Activated T-helper 1 cell treated with anti-CD3 and anti-CD28 coated beads, Interleukin-2, amount 50 U/mL, for 16 hours (primary cell): ENCODE measurements at regions not wholly inside any gene's neighbourhood (a gene's known extent, or its start where the extent isn't known, plus 50 kb on each side); places are given as distances from the start of the nearest gene placed in this dataset.

ENCODE experiments used
- DNase-seq, 2 donors: peaks; one replicate each; pipeline ENCODE4 v3.0.0-alpha.2; 2020; ENCODE audit warnings: low read depth in 1 of 2, low spot score in 1 of 2

DNA sequence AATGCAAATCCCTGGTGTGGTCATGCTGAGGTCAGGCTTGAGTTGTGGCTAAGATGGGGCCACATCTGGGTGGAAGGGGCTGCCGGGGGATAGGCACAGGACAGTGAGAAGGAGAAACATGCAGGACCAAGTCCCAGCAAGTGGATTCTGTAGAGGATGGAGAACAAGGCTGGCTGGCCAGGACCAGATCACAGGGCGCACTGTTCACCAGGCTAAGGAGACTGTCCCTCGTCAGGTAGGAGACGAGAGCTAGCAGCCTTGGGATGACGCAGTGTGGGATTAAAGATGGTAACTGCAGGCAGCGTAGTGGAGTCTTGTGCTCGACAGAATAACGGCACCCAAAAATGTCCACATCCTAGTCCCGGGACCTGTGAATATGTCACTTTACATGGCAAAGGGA is 336.1 kb downstream of the BCL11B start:
- no peak for DNase-seq

DNA sequence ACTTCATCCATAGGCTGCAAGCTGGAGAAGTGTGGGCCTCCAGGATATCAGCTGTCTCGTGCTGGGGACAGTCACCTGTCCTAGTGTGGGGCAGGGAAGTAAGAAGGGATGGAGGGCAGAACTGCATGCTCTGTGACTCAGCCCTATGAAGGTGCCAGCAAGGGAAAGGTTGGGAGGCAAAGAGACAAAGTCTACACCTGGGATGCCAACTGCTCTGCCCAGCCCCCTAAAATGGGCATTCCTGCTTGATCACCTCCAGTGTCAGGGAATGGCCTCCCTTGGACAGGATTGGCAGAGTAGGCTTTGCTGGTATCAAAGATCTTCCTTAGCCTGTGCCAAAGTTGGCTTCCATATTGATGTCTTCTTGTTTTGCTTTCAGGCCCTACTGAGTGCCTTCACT is 335.0 kb downstream of the BCL11B start:
- DNase-seq = no peak

DNA sequence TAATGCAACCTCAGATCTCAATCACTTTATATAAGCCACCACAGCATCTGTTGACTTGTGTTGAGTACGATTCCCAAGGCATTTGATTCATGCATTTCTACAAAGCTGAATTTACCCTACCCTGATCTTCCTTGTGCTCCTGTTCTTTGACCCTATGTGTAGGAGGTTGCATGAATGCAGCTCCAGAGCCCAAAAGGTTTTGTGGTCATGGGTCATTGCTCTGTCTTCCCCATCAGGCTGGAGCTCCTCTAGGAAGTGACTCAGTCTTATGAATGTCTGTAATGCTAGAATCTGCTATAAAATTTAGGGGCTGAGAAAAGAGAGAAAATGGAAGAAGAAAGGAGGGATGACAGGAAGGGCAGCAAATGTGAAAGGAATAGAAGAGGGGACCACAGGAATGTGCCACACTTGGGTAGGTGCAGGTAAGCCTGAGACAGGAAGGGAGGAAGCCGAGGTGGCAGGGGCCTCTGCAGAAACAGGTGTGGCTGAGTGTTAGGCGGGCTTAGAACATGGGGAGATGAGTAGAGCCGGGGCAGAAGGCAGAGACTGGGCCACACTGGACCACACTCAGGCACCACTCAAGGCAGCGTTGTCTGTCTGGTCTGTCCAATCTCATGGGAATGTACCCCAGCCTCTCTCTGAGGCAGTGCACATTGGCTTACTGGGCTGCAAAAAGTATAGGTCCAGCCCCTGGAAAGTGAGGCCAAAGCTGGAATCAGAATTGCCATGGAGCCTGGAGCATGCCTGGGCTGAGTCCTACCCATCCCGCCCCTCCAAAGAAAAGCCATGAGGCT is 334.1 kb downstream of the BCL11B start:
- DNase-seq = no peak

DNA sequence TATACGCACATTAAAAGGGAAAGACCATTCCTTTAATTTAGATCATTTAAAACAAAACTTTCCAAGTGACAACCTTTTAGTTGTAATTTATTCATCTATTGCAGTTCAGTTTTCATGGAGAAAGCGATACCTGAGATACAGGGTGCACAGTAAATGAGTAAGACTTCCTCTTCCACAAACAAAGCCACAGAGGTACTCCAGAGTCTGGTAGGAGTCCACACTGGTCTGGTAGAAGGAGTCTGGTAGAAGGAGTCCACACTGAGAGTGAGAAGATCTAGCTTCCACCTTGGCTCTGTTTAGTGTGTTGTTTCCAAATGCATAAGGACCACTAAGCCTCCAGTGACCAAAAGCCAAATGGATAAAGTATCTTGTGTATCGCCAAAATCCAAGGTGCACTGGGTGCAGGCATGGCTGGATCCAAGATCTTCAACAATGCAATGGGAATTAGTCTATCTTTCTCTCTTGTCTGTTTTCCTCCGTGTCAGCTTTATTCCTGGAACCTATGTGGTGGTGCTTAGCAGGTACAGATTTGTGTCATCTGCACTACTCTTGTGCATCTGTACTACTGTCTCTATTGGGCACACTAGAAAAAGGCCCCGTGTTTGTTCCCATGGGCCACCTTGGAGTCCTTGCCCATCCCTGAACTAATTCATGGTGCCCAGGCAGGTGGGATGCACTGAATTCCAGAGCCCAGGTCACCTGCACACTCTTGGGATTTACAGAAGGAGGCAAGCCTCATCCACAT is 331.1 kb downstream of the BCL11B start:
- DNase-seq = no peak

DNA sequence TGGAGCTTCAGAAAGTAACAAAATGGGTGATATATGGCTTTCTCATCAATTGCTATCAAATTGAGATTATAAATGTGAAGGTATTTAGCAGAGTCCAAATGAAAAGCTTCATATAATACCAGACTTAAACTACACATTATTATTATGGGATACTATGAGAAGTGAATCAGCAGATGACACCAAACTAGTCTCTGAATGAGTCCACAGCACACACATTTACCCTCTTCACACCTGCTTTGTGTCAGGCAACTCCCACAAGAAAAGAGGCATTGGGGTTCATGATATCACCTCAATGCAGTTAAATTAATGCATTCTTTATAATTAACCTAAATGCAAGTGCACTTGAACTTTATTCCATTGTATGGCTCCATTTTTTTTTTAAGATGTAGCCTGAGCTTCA is 330.5 kb downstream of the BCL11B start:
- DNase-seq = no peak

DNA sequence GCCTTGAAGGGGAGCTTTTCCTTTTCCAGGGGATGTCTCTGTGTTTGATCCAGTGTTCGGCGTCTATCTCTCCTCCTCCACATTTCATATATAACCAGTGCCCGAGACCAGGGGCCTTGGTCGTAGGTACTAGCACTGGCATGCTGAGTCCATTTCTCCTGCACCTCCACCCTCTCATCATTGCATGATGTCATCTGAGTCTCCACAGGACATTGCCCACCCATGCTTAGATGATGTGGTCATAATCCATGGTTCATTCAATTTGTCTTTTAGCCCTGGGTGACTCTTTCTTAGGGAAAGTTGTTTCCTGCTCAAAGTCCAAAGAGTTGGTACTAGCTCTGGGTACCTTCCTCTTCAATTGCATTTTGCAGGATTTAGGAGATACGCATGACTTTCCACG is 328.1 kb downstream of the BCL11B start:
- DNase-seq = no peak

DNA sequence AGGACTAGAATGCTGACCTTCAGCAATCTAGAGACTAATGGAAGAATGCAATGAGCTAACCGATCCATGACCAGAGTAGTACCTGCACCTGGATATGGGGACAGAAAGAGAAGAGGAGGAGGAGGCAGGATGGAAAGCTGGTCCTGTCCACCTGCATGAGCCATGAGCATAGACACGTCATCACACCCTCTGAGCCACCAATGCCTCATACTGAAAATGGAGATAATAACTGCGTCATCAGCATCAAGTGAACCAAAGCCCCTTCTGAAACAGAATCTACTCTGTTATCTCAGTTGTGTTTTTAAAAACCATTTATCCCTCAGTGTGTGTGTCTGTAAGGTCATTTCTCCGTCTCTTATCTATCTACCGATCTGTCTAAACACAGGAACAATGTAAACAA is 327.0 kb downstream of the BCL11B start:
- no peak for DNase-seq

DNA sequence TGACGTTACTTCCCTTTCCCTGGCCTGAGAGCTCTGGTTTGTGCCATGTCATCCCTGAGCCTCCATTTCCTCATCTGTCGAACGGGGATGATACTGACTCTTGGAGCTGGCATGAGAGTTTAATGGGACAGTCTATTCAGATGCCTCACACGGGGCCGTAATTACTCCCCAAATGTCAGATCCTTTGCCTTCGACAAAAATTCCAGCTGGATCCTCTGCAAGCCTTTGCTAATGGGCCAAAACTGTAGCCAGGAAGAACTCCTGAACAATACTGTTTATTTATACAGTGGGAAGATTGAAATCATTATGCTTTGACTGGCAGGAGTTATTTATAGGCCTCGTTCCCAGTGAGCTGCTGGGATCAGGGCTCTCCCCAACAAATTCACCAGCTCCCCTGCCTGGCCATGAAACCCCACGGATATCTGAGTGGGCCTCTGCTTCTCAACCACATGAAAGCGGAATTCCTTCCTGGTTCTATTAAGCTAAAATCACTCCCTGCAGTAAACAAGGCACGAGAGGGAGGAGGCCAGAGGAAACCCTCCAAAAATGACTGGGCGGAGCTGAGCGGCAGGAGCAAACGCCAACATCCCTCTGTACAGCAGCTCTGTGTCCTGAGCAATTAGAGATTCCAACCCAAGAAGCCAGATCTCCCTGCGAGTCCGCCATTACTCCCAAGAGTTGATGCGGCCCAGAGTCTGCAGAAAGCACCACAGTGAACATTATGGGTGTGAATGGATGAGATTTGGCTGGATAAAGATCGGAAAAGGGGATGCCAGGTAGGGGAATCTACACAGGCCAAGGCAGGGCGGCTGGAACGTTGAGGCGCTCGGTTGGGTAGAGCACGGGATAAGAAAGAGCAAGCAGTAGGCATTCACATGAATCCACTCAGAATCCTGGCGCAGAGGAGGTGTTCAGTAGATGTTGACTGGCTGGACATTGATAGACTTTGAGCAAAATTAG is 326.1 kb downstream of the BCL11B start:
- DNase-seq = no peak

DNA sequence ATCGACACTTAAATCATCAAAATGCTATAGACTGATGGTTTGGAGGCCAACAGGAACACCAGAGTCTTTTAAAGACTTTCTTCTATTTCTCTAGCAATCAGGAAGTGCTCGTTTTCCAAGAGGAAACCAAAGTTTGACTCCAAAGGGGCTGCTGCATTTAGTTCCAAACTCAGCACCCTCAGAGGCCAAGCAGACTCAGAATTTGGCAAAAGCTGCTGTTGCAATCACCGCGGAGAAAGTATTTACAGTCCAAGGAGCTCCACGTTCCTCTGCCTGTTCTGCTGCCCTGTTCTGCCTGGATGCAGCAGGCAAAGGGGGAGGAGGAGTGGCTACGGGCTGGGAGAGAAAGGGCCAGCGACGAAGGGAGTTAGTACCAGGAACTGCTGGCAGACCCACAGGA is 325.1 kb downstream of the BCL11B start:
- DNase-seq = no peak

DNA sequence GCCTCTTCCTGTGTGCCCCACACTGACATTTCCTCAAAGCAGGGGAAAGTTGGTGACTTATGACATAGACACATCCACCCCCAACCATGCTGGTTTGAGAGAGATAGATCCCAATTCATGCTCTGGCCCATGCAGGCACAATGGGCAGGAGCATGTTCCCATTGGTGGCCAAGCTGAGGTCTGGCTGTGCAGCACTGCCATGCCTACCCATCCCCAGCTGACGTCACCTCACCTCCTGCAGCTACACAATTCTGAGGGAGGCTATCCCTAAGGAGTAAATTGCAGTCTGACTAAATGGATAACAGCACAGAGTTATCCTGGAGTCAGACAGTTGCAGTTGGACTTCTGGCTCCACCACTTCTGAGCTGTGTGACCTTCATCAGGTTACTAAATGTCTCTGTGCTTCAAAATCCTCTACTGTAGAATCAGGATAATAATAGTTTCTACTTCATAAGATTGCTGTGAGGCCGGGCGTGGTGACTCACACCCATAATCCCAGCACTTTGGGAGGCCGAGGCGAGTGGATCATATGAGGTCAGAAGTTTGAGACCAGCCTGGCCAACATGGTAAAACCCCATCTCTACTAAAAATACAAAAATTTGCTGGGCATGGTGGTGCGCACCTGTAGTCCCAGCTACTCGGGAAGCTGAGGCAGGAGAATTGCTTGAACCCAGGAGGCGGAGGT is 323.9 kb downstream of the BCL11B start:
- DNase-seq = no peak

DNA sequence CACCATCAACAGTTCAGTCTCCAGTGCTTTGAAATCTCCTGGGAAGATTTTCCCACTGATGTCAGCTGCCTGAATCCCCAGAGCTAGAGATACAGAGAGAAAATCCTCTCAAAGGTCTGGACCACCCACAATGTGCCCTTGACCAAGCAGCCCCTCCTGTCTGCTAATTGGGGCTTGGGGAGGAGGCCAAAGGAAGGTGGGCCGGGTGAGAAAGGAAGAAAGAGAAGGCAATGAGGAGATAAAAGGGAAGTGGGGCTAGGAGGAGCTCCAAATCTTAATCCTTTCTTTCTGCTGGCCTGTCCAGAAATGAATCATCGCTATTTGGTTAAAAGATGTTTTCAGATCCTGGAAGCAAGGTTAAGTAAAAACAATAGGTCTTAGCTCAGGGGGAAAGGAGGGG is 322.9 kb downstream of the BCL11B start:
- DNase-seq = no peak

DNA sequence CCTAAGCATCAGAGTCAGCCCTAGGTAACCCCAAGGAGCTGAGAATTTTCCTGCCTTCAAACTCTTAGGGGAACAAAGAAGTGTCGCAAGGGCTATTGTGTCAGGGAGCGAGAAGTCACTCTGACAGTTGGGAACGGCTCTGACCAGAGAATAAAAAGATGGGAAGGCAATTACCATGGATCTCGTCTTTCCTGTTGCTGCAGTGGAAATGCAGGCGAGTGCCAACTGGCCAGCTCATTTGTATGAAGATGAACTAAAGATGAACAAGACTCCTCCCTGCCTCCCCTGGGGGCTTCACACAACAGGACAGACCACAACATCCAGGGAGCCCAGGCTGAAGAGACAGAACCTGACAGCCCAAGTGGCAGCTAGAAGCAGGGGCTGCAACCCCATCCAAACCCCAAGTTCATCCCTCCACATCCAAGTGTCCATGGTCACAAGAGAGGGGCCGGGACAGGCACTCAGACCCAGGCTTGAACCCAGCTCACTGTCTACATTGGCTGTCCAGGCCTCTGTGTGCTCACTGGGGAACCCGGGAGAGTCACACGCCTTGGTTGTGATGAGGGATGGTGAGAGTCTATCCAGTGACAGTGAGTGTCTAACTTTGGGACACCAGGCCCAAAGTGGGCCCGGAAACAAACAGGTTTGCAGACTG is 322.4 kb downstream of the BCL11B start:
- no peak for DNase-seq

DNA sequence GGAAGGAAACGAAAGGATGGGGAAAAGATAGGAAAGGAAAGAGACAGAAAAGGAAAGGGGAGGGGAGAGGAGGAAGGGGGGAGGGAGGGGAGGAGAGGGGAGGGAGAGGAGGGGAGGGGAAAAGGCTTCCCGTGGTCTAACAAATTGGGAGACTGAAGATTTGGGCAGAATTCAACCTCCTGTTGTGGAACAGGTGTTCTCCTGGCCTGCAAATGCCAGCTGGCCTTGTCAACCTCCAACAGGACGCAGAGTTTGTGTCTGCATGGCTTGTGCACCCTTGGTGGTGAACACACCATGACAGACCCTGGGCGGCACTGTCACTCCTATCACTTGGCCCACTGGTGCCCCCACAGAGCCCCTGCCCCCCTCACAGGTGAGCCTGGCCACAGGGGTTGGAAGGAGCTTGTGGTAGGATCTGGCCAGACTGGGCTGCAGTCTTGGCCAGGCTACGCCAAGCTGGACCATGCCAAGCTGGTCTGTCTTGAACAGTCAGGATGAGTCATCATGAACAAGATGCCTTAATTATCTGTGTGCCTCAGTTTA is 321.6 kb downstream of the BCL11B start:
- DNase-seq = no peak

DNA sequence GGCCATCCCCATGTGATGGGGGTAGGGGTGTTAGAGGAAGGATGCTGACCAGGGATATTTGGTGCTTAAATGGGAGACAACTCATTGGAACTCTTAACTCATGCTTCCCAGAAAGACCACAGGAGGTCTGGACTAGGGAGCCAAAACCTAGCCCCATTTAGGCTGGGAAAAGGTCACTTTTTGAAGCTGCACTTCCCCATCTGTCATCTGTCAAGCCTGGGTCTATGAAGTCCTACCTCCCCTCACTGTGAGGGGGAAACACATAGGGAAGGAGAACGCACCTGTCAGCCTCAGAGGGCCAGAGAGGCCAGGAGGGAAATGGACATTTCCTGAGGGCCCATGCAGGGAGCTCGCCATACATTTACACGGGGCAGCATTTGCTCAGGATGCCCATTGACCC is 321.0 kb downstream of the BCL11B start:
- DNase-seq = no peak

DNA sequence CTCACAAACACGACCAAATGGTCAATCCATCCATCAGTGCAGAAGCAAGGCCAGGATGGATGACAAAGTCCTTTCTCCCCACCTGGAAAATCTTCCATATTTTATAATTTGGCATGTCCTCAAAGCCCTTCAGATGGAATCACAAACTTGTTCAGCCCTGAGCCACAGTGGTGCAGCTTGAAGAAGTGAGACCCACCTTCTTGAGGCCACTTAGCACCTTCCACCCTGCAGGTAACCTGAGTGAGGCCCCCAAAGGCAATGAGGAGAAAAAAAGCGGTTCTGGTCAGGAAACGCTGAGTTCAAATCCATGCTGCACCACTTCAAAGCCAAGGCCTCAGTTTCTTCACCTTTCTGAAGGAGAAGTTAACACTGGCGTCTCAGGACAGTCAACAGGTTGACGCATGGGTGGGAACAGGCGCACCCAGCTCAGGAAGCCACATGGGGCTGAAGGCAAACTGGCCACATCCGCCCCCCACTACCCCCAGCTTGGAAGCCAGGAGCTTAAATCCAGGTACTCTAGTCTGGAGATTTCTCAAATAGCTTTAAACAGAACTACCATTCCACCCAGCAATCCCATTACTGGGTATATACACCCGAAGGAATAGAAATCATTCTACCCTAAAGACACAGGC is 320.4 kb downstream of the BCL11B start:
- DNase-seq = no peak

DNA sequence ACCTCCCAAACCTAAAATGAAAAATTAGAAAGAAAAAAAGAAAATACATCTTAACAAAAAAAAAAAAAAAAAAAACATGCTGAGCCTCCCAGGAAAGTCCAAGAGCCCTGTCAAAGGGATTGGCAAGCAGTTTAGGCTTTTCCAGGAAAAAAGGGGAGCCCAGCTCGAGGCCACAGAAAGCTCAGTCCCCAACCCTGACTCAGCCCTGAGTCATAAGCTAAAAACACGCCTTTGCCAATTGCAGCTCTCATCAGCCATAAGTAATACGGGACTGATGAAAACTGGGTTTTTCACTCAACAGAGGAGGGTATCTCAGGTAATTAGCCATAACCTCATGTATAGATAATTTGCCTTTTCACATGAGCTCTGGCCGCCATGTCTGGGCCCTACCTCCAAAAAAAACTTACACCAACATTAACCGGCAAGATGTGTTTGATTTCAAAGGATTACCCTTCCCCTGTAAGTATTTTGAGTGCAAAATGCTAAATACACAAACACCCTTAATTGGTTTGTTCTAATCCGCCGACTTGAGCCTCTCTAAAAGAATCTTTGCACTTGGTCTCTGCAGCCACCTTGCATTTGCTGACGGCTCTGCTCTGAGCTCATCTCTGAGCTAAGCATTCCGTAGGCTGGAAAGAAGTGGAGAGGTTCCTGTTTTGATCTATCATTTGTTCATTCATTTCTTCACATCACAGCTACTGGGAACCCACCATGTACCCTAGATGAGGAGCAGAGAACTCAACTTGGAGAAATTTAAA is 319.2 kb downstream of the BCL11B start:
- no peak for DNase-seq

DNA sequence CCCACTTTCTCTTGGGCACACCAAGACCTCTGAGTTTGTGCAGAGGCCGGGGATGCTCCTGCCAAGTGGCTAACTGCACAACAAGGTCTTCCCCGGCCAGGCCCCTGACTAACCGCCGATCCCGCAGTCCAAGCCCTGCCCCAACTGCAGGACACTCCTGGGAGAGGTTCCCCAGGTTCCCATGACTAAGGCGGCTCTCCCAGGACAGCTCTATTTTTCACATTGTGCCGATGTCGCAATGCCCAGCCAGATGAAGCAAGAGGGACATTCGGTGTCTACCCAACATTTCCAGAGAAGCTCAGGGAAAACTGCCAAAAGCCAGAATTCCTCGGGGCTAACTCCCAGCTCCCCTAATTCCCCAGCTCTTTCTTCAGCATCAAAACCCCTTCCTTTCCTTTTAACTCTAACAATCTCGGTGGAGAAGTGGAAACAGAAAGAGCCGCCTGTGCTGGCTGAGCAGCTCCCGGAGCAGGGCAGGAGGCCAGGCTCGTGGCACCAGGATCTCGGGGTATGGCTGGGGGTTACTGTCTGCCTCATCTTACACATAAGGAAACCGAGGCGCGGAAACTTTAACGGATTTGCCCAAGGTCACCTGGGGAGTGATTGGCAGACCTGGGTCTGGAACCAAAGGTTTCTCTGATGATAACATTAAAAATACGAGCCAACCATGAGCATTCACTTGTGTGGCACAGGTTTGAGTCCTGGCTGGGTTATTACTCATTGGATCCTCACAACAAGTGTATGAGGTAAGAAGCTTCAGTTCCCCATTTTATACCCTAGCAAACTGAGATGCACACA is 318.2 kb downstream of the BCL11B start:
- DNase-seq = no peak

DNA sequence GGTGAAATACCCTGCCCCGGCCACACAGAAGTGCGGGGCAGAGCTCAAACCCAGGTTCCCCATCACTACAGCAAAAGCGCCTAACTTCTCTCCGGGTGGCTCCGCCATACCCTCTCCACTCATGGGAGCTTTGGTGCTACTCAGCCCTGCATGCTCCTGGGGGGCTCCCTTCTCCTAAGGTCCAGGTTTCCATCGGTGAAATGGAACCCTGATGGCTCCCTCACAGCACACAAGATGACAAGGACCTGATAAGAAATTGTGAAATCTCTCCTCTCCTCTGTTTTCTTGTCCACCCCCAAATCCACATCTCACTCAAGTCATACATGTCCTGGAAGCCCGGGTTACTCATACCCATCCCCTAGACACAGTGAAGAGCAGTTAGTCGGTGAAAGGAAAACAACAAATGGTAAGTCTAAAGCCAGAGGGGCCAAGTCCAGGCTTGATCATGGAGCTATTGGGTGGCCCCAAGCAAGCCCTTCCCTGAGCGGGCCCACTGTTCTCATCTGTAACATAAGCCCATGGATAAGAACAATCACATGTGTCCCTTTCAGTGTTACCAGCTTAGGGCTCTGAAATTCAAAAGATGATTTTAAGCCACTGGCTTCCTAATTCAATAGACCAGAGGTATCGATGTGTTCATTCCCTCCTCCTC is 317.5 kb downstream of the BCL11B start:
- no peak for DNase-seq
